ENCODE measurements at regions not wholly inside any gene's neighbourhood (a gene's known extent, or its start where the extent isn't known, plus 50 kb on each side); places are given as distances from the start of the nearest gene placed in this dataset.

- DNase-seq (ENCODE audit: extremely low read depth, low read depth): no peak
- TF ChIP-seq CTCF (IDR thresholded peaks at IDR 0.05; ENCODE audit: low read depth, low read length): no peak
Measured at GRCh38 chr12:46111715-46112114, 121.3 kb upstream of the SCAF11 start.

- no peak for DNase-seq (ENCODE audit: extremely low read depth, low read depth)
- no peak for TF ChIP-seq CTCF (IDR thresholded peaks at IDR 0.05; ENCODE audit: low read depth, low read length)
Measured at GRCh38 chr12:46110928-46111699, 120.7 kb upstream of the SCAF11 start.

DNA sequence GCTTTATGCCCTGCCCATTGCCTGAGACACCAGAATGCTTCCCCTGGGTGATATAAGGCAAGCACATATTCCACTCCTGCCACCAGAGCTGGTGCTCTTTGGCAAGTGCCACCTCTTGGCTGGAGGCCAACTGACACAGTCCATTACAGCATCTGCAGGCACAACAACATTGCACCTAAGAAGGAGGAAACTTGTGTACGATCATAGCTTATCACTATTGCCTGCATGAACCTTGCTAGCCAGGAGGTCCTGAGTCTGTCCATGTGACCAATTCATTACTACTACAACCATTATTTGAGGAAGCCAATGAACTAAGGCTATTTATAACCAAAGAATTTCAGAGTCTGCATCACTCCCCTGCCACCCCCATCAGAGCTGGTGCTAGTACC is 119.8 kb upstream of the SCAF11 start:
- DNase-seq (ENCODE audit: extremely low read depth, low read depth): no peak
- no peak for TF ChIP-seq CTCF (IDR thresholded peaks at IDR 0.05; ENCODE audit: low read depth, low read length)

- DNase-seq (ENCODE audit: extremely low read depth, low read depth): no peak
Measured at GRCh38 chr12:46109343-46110222, 119.2 kb upstream of the SCAF11 start.

GRCh38 chr12:46108721-46109120 is 118.3 kb upstream of the SCAF11 start:
- no peak for DNase-seq (ENCODE audit: extremely low read depth, low read depth)
- no peak for TF ChIP-seq CTCF (IDR thresholded peaks at IDR 0.05; ENCODE audit: low read depth, low read length)

More at GRCh38 chr12:46109343-46110222, 119.2 kb upstream of the SCAF11 start:
- TF ChIP-seq CTCF (IDR thresholded peaks at IDR 0.05; ENCODE audit: low read depth, low read length): no peak

DNA sequence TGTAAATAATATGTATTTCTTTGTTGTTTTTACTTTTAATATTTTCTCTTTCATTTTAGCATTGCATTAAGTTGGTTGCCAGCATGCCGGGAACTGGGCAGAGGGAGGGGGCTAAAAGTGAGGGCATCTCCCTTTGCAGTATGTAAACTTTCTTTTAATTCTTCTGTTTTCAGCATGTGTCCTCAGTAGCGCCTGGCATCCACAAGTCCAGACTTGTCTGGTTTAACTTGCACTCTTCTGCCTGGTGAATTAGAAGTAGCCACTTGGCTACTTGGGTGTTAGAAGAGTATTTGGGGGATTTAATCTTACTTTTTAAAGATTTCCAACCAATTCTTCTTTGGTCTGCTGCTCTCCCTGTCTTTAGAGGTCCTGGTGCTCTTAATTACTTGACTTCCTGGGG is 117.2 kb upstream of the SCAF11 start:
- TF ChIP-seq CTCF (IDR thresholded peaks at IDR 0.05; ENCODE audit: low read depth, low read length): no peak
- no peak for DNase-seq (ENCODE audit: extremely low read depth, low read depth)

DNA sequence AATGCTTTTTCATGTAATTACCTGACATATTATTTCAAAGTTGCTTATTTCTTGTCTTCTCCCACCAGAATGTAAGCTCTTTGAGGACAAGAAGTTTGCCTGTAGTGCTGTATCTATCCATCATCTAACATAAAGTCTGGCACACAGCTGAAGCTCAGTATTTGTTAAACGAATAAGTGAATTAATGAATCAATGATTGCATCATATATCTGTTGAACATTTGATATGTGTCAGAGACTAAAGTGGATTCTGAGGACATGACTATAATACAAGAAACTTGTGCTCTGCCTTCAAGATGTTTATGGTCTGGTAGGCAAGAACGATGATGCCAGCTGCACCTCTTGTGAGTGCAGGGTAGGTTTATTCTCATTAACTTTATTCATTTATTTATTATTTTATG is 115.4 kb upstream of the SCAF11 start:
- no peak for TF ChIP-seq CTCF (IDR thresholded peaks at IDR 0.05; ENCODE audit: low read depth, low read length)
- DNase-seq (ENCODE audit: extremely low read depth, low read depth): no peak
